ENCODE measurements at regions not wholly inside any gene's neighbourhood (a gene's known extent, or its start where the extent isn't known, plus 50 kb on each side); places are given as distances from the start of the nearest gene placed in this dataset.
"Not testable (repeated sequence)": the region's sequence is repeated elsewhere in the genome, so short reads cannot be mapped to it uniquely, and the experiment has no call there.

- DNase-seq (ENCODE audit: low read depth) = no peak
- TF ChIP-seq, protein P1, sequence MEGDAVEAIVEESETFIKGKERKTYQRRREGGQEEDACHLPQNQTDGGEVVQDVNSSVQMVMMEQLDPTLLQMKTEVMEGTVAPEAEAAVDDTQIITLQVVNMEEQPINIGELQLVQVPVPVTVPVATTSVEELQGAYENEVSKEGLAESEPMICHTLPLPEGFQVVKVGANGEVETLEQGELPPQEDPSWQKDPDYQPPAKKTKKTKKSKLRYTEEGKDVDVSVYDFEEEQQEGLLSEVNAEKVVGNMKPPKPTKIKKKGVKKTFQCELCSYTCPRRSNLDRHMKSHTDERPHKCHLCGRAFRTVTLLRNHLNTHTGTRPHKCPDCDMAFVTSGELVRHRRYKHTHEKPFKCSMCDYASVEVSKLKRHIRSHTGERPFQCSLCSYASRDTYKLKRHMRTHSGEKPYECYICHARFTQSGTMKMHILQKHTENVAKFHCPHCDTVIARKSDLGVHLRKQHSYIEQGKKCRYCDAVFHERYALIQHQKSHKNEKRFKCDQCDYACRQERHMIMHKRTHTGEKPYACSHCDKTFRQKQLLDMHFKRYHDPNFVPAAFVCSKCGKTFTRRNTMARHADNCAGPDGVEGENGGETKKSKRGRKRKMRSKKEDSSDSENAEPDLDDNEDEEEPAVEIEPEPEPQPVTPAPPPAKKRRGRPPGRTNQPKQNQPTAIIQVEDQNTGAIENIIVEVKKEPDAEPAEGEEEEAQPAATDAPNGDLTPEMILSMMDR (IDR thresholded peaks at IDR 0.05; ENCODE audit: insufficient read depth, low read length, poor library complexity, severe bottlenecking) = no peak
- no peak overlapping the region for H3K4me3 ChIP-seq (ENCODE audit: low read depth, low read length)
- H3K36me3 ChIP-seq (ENCODE audit: control insufficient read depth, insufficient read depth, low read length) = no peaks in the 10 kb centered on the region
- no peaks in the 10 kb centered on the region for H3K27me3 ChIP-seq (ENCODE audit: control insufficient read depth, insufficient read depth, low read length)
These were observed 419.2 kb upstream of the NFE2L3 start for GRCh38 chr7:25732766-25733217.

DNA sequence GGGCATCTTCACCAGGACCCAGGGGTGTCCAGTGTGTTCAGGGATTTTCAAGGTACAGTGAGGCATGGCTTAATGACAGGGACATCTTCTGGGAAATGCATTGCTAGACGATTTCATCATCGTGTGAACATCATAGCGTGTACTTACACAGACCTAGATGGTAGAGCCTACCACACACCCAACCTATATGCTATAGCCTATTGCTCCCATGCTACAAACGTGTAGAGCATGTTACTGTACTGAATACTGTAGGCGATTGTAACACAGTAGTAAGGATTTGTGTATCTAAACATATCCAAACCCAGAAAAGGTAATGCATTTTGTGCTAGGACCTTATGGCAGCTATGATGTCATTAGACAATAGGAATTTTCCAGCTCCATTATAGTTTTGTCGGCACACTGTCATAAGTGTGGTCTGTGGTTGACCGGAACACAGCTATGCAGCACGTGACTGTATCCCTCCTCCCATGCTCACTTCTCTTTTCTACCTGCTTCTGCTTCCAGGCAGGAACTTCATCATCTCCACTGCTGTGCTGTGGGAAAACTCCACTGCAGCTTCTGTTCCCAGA is 416.2 kb upstream of the NFE2L3 start:
- TF ChIP-seq, protein P1 (IDR thresholded peaks at IDR 0.05; ENCODE audit: insufficient read depth, low read length, poor library complexity, severe bottlenecking) = no peak
- no peaks in the 10 kb centered on the region for H3K36me3 ChIP-seq (ENCODE audit: control insufficient read depth, insufficient read depth, low read length)
- H3K4me3 ChIP-seq (ENCODE audit: low read depth, low read length) = no peak overlapping the region
- no peaks in the 10 kb centered on the region for H3K27me3 ChIP-seq (ENCODE audit: control insufficient read depth, insufficient read depth, low read length)
- no peak for DNase-seq (ENCODE audit: low read depth)

DNA sequence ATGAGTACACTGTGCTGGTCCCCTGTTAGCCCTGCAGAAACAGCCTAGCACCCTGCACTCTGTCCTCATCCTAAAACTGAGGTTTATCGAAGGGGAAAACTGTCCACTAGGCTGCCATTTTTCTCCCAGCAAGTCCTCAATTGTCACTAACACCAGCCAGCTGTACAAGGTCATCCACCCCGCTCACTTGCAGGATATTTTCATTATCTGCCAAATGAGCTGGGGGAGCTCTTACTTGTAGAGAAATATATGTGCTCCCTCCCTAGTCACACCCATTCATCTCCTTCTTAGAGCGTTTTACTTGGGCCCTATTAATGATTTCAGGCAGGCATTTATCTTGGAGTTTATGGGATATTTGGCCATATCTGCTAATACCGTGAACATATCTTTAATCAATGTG is 413.5 kb upstream of the NFE2L3 start:
- TF ChIP-seq, protein P1 (IDR thresholded peaks at IDR 0.05; ENCODE audit: insufficient read depth, low read length, poor library complexity, severe bottlenecking) = no peak
- no peak for DNase-seq (ENCODE audit: low read depth)
- Histone ChIP-seq H3K4me3 (ENCODE audit: low read depth, low read length) (no peak overlapping the region), H3K36me3 (ENCODE audit: control insufficient read depth, insufficient read depth, low read length) (no peaks in the 10 kb centered on the region), H3K27me3 (ENCODE audit: control insufficient read depth, insufficient read depth, low read length) (no peaks in the 10 kb centered on the region)

- TF ChIP-seq, protein P1 (IDR thresholded peaks at IDR 0.05; ENCODE audit: insufficient read depth, low read length, poor library complexity, severe bottlenecking) = no peak
- H3K4me3 ChIP-seq (ENCODE audit: low read depth, low read length) = no peak overlapping the region
- no peaks in the 10 kb centered on the region for H3K36me3 ChIP-seq (ENCODE audit: control insufficient read depth, insufficient read depth, low read length)
- H3K27me3 ChIP-seq (ENCODE audit: control insufficient read depth, insufficient read depth, low read length) = no peaks in the 10 kb centered on the region
- DNase-seq (ENCODE audit: low read depth) = no peak
These were observed 412.9 kb upstream of the NFE2L3 start for GRCh38 chr7:25739143-25739542.

GRCh38 chr7:25742316-25742715 is 409.7 kb upstream of the NFE2L3 start:
- H3K4me3 ChIP-seq (ENCODE audit: low read depth, low read length) = no peak overlapping the region
- no peaks in the 10 kb centered on the region for H3K27me3 ChIP-seq (ENCODE audit: control insufficient read depth, insufficient read depth, low read length)
- DNase-seq (ENCODE audit: low read depth) = no peak
- TF ChIP-seq, protein P1 (IDR thresholded peaks at IDR 0.05; ENCODE audit: insufficient read depth, low read length, poor library complexity, severe bottlenecking) = no peak
- no peaks in the 10 kb centered on the region for H3K36me3 ChIP-seq (ENCODE audit: control insufficient read depth, insufficient read depth, low read length)

GRCh38 chr7:25743670-25744451 is 408.1 kb upstream of the NFE2L3 start:
- DNase-seq (ENCODE audit: low read depth); H3K27me3 ChIP-seq (ENCODE audit: control insufficient read depth, insufficient read depth, low read length); H3K4me3 ChIP-seq (ENCODE audit: low read depth, low read length); H3K36me3 ChIP-seq (ENCODE audit: control insufficient read depth, insufficient read depth, low read length): not testable (repeated sequence)
